ENCODE measurements at regions not wholly inside any gene's neighbourhood (a gene's known extent, or its start where the extent isn't known, plus 50 kb on each side); places are given as distances from the start of the nearest gene placed in this dataset.

- BruUV-seq (replicated peaks), result no TSS peak
- no peak for ATAC-seq
- Histone ChIP-seq H2AFZ (ENCODE audit: control insufficient read depth, low read depth, low read length) (no peak overlapping the region), H3K9me3 (replicated peaks; ENCODE audit: control insufficient read depth, insufficient read depth, low read length) (no peaks in the 10 kb centered on the region), H3K4me1 (ENCODE audit: control insufficient read depth, insufficient read depth, low read length) (no peaks in the 10 kb centered on the region), H3K36me3 (ENCODE audit: control insufficient read depth in 2 of 2, insufficient read depth in 2 of 2, low read length in 1 of 2) (no peaks in the 10 kb centered on the region), H3K4me3 (no peak overlapping the region), H3K4me2 (ENCODE audit: control insufficient read depth, insufficient read depth) (no peak overlapping the region), H3K9ac (ENCODE audit: control insufficient read depth, insufficient read depth, low read length) (no peak overlapping the region), H4K20me1 (ENCODE audit: control insufficient read depth, insufficient read depth) (no peaks in the 10 kb centered on the region), H3K79me2 (ENCODE audit: control insufficient read depth, insufficient read depth, low read length) (no peaks in the 10 kb centered on the region), H3K27me3 (replicated peaks in 1 of 2; ENCODE audit: control insufficient read depth in 2 of 2, insufficient read depth in 2 of 2, low read length in 1 of 2) (peaks cover 0 to 4% of the 10 kb centered on the region in 2 experiments; a peak in 2 of 4 replicates), H3K27ac (ENCODE audit: control insufficient read depth, insufficient read depth) (no peak overlapping the region)
- 37% methylated on average over 18 of the region's 18 CpGs for WGBS (ENCODE audit: insufficient coverage, insufficient replicate concordance, low lambda C conversion rate, missing lambda C conversion rate)
- SMC1A ChIA-PET (ENCODE audit: uncharacterized antibody, unreplicated experiment), result no interaction called here
- CTCF ChIA-PET, result no interaction called here
- POLR2A ChIA-PET, result no interaction called here
- in situ Hi-C loops (cut with MboI) (loop anchor here (5.0 kb wide), 1 partner anchor 727 kb away; no protein-coding TSS in a partner anchor), intact Hi-C loops (cut with micrococcal nuclease; ENCODE audit: unreplicated experiment) (no loop called here)
- DNase-seq (ENCODE audit: low read depth, low spot score), result no peak
- no peak for FAIRE-seq
- RAD21 ChIA-PET (ENCODE audit: unreplicated experiment), result no interaction called here
- TF ChIP-seq NR2C2 (IDR thresholded peaks at IDR 0.05; ENCODE audit: borderline replicate concordance, control insufficient read depth, insufficient read length, low read depth) (no peak), RAD21 (IDR thresholded peaks at IDR 0.05; ENCODE audit: insufficient read depth, low read depth, low read length) (no peak), NFXL1 (IDR thresholded peaks at IDR 0.05; ENCODE audit: borderline replicate concordance) (no peak), SMC3 (IDR thresholded peaks at IDR 0.05; ENCODE audit: borderline replicate concordance, low read length) (no peak), NFIC (IDR thresholded peaks at IDR 0.05; ENCODE audit: low read depth, low read length) (no peak), MTA2 (IDR thresholded peaks at IDR 0.05; ENCODE audit: low read depth) (no peak)
Observed at GRCh38 chr2:236345081-236345714, 81.0 kb upstream of the ASB18 start.

GRCh38 chr2:236346366-236346765, 82.2 kb upstream of the ASB18 start:
- SMC1A ChIA-PET (ENCODE audit: uncharacterized antibody, unreplicated experiment), result no interaction called here
- Histone ChIP-seq H4K20me1 (ENCODE audit: control insufficient read depth, insufficient read depth) (no peaks in the 10 kb centered on the region), H3K4me2 (ENCODE audit: control insufficient read depth, insufficient read depth) (no peak overlapping the region), H3K9me3 (replicated peaks; ENCODE audit: control insufficient read depth, insufficient read depth, low read length) (no peaks in the 10 kb centered on the region), H3K27ac (ENCODE audit: control insufficient read depth, insufficient read depth) (no peak overlapping the region), H2AFZ (ENCODE audit: control insufficient read depth, low read depth, low read length) (no peak overlapping the region), H3K36me3 (ENCODE audit: control insufficient read depth in 2 of 2, insufficient read depth in 2 of 2, low read length in 1 of 2) (no peaks in the 10 kb centered on the region), H3K27me3 (replicated peaks in 1 of 2; ENCODE audit: control insufficient read depth in 2 of 2, insufficient read depth in 2 of 2, low read length in 1 of 2) (peaks cover 0 to 2% of the 10 kb centered on the region in 2 experiments; a peak in 1 of 4 replicates), H3K4me1 (ENCODE audit: control insufficient read depth, insufficient read depth, low read length) (no peaks in the 10 kb centered on the region), H3K4me3 (no peak overlapping the region), H3K79me2 (ENCODE audit: control insufficient read depth, insufficient read depth, low read length) (no peaks in the 10 kb centered on the region), H3K9ac (ENCODE audit: control insufficient read depth, insufficient read depth, low read length) (no peak overlapping the region)
- RAD21 ChIA-PET (ENCODE audit: unreplicated experiment), result no interaction called here
- 7% methylated on average over 6 of the region's 6 CpGs for WGBS (ENCODE audit: insufficient coverage, insufficient replicate concordance, low lambda C conversion rate, missing lambda C conversion rate)
- CTCF ChIA-PET, result no interaction called here
- no peak for ATAC-seq
- FAIRE-seq, result no peak
- BruUV-seq (replicated peaks), result no TSS peak
- DNase-seq (ENCODE audit: low read depth, low spot score), result no peak
- POLR2A ChIA-PET, result no interaction called here
- intact Hi-C loops (cut with micrococcal nuclease; ENCODE audit: unreplicated experiment) (no loop called here), in situ Hi-C loops (cut with MboI) (loop anchor here (5.0 kb wide), 1 partner anchor 726 kb away; no protein-coding TSS in a partner anchor)
- no peak for TF ChIP-seq ZNF687 (IDR thresholded peaks at IDR 0.05)
- no peak for TF ChIP-seq IKZF1 (conservative IDR thresholded peaks at IDR 0.05)
- no peak for TF ChIP-seq POU2F2 (IDR thresholded peaks at IDR 0.05; ENCODE audit: borderline replicate concordance, low read depth, low read length)
- TF ChIP-seq NR2C1 (IDR thresholded peaks at IDR 0.05), result no peak
